ENCODE measurements at regions not wholly inside any gene's neighbourhood (a gene's known extent, or its start where the extent isn't known, plus 50 kb on each side); places are given as distances from the start of the nearest gene placed in this dataset.
A peak's percentile ranks its signal among the peaks of the same experiment; 100 is the strongest.

GRCh38 chr3:189025866-189026265, 145.9 kb upstream of the TPRG1 start:
- Histone ChIP-seq H3K4me1 (replicated peaks) (no peaks in the 10 kb centered on the region), H3K9me3 (no peaks in the 10 kb centered on the region), H3K4me3 (no peak overlapping the region), H3K36me3 (no peaks in the 10 kb centered on the region), H3K27me3 (replicated peaks; ENCODE audit: insufficient read depth) (no peaks in the 10 kb centered on the region), H3K27ac (no peak overlapping the region)
- no peak for TF ChIP-seq CTCF (IDR thresholded peaks at IDR 0.05)
- no peak for TF ChIP-seq POLR2A (IDR thresholded peaks at IDR 0.05)
- TF ChIP-seq POLR2AphosphoS5 (IDR thresholded peaks at IDR 0.05) = no peak
- no peak for DNase-seq (ENCODE audit: low spot score)
- whole genome bisulfite sequencing = 97% methylated on average over 2 of the region's 2 CpGs
- intact Hi-C loops (cut with DNase I) = no loop called here

GRCh38 chr3:189027626-189028155, 144.1 kb upstream of the TPRG1 start:
- no peaks in the 10 kb centered on the region for H3K36me3 ChIP-seq
- H3K4me1 ChIP-seq (replicated peaks) = no peaks in the 10 kb centered on the region
- TF ChIP-seq POLR2AphosphoS5 (IDR thresholded peaks at IDR 0.05) (no peak), POLR2A (IDR thresholded peaks at IDR 0.05) (no peak), CTCF (IDR thresholded peaks at IDR 0.05) (no peak)
- no peaks in the 10 kb centered on the region for H3K9me3 ChIP-seq
- 97% methylated on average over 4 of the region's 4 CpGs for WGBS
- intact Hi-C loops (cut with DNase I) = no loop called here
- no peak overlapping the region for H3K27ac ChIP-seq
- no peak for DNase-seq (ENCODE audit: low spot score)
- H3K27me3 ChIP-seq (replicated peaks; ENCODE audit: insufficient read depth) = no peaks in the 10 kb centered on the region
- no peak overlapping the region for H3K4me3 ChIP-seq

GRCh38 chr3:189038773-189039745, 132.7 kb upstream of the TPRG1 start:
- Histone ChIP-seq H3K4me1 (replicated peaks) (no peaks in the 10 kb centered on the region), H3K27ac (no peak overlapping the region), H3K4me3 (no peak overlapping the region), H3K36me3 (no peaks in the 10 kb centered on the region), H3K9me3 (no peaks in the 10 kb centered on the region), H3K27me3 (replicated peaks; ENCODE audit: insufficient read depth) (no peaks in the 10 kb centered on the region)
- intact Hi-C loops (cut with DNase I) = no loop called here
- DNase-seq (ENCODE audit: low spot score) = no peak
- WGBS = 81% methylated on average over 2 of the region's 2 CpGs
- no peak for TF ChIP-seq POLR2A (IDR thresholded peaks at IDR 0.05)
- TF ChIP-seq POLR2AphosphoS5 (IDR thresholded peaks at IDR 0.05) = no peak
- TF ChIP-seq CTCF (IDR thresholded peaks at IDR 0.05) = no peak

- Histone ChIP-seq H3K27ac (no peak overlapping the region), H3K4me3 (no peak overlapping the region), H3K4me1 (replicated peaks) (no peaks in the 10 kb centered on the region), H3K36me3 (no peaks in the 10 kb centered on the region), H3K9me3 (no peaks in the 10 kb centered on the region), H3K27me3 (replicated peaks; ENCODE audit: insufficient read depth) (no peaks in the 10 kb centered on the region)
- intact Hi-C loops (cut with DNase I) = no loop called here
- DNase-seq (ENCODE audit: low spot score) = no peak
- TF ChIP-seq POLR2AphosphoS5 (IDR thresholded peaks at IDR 0.05) (no peak), POLR2A (IDR thresholded peaks at IDR 0.05) (no peak)
- 69% methylated on average over 4 of the region's 4 CpGs for WGBS
Measured at GRCh38 chr3:189040656-189041335, 131.0 kb upstream of the TPRG1 start.

- intact Hi-C loops (cut with DNase I) = no loop called here
- WGBS = 78% methylated on average over 2 of the region's 2 CpGs
- Histone ChIP-seq H3K4me1 (replicated peaks) (no peaks in the 10 kb centered on the region), H3K4me3 (no peak overlapping the region), H3K27ac (no peak overlapping the region), H3K36me3 (no peaks in the 10 kb centered on the region), H3K27me3 (replicated peaks; ENCODE audit: insufficient read depth) (no peaks in the 10 kb centered on the region), H3K9me3 (no peaks in the 10 kb centered on the region)
- DNase-seq (ENCODE audit: low spot score) = peak; percentile 19
- TF ChIP-seq POLR2A (IDR thresholded peaks at IDR 0.05) (no peak), CTCF (IDR thresholded peaks at IDR 0.05) (peak; percentile 15 to 47 (median 28)), POLR2AphosphoS5 (IDR thresholded peaks at IDR 0.05) (no peak)
Measured at GRCh38 chr3:189041482-189042090, 130.2 kb upstream of the TPRG1 start.
